ENCODE measurements at regions not wholly inside any gene's neighbourhood (a gene's known extent, or its start where the extent isn't known, plus 50 kb on each side); places are given as distances from the start of the nearest gene placed in this dataset.

DNA sequence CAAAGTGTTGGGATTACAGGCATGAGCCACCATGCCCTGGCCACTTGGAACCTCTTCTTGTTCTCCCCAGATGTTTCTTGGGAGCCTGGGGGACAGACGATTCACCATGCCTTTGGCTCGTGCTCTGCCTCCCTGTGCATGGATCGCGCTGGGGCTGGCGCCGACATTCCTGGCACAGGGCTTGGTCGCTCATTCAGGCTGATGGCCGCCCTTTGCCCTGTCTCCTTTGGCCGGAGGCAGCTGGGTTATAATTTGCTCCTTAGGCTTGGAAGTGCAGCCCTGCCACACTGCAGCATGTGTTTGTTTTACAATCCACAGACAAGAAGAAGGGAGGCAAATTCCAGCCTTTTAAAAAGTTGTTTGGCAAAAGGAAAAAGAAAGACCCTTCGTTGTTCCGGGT lies 115.3 kb downstream of the AASDH start:
- no peaks in the 10 kb centered on the region for H3K27me3 ChIP-seq (ENCODE audit: insufficient read depth, low read length)
- BruUV-seq (replicated peaks): no TSS peak
- H2AFZ ChIP-seq (ENCODE audit: low read depth, low read length, poor library complexity, severe bottlenecking): no peak overlapping the region
- no peaks in the 10 kb centered on the region for H3K4me1 ChIP-seq (ENCODE audit: control insufficient read depth in 1 of 2, insufficient read depth in 2 of 2, low read length in 2 of 2)
- ChIA-PET RAD21 (ENCODE audit: low non-redundant PET in 1 of 2, low total read pairs in 2 of 2, uncharacterized antibody in 2 of 2, unreplicated experiment in 2 of 2) (no interaction called here), POLR2A (no interaction called here), CTCF (no interaction called here)
- DNase-seq (ENCODE audit: low read depth, low spot score) (no peak), ATAC-seq (no peak)
- no peaks in the 10 kb centered on the region for H3K9me3 ChIP-seq (ENCODE audit: control insufficient read depth in 1 of 2, insufficient read depth in 1 of 2, low read depth in 1 of 2, low read length in 2 of 2)
- TF ChIP-seq, protein P1, sequence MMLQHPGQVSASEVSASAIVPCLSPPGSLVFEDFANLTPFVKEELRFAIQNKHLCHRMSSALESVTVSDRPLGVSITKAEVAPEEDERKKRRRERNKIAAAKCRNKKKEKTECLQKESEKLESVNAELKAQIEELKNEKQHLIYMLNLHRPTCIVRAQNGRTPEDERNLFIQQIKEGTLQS (IDR thresholded peaks at IDR 0.05): no peak
- TF ChIP-seq POLR2AphosphoS5 (IDR thresholded peaks at IDR 0.05; ENCODE audit: low read depth, low read length) (no peak), SRF (IDR thresholded peaks at IDR 0.05; ENCODE audit: low read depth) (no peak), EZH2phosphoT487 (IDR thresholded peaks at IDR 0.05; ENCODE audit: borderline replicate concordance) (no peak)
- H3K79me2 ChIP-seq (ENCODE audit: insufficient read depth, low read length): no peaks in the 10 kb centered on the region
- no peak overlapping the region for H3K4me2 ChIP-seq (ENCODE audit: low read length)
- no peaks in the 10 kb centered on the region for H3K36me3 ChIP-seq (ENCODE audit: control insufficient read depth in 1 of 2, insufficient read depth in 2 of 2, low read length in 2 of 2)
- H3K9ac ChIP-seq (ENCODE audit: low read length): no peak overlapping the region
- no peak overlapping the region for H3K4me3 ChIP-seq (replicated peaks in 1 of 2; ENCODE audit: low read depth in 1 of 2, low read length in 2 of 2)
- no peak overlapping the region for H3K27ac ChIP-seq (ENCODE audit: low read depth, low read length)
- no peaks in the 10 kb centered on the region for H4K20me1 ChIP-seq (ENCODE audit: insufficient read depth)
- no peaks in the 10 kb centered on the region for H3K9me2 ChIP-seq (ENCODE audit: insufficient read depth)
- intact Hi-C loops (cut with micrococcal nuclease): no loop called here

DNA sequence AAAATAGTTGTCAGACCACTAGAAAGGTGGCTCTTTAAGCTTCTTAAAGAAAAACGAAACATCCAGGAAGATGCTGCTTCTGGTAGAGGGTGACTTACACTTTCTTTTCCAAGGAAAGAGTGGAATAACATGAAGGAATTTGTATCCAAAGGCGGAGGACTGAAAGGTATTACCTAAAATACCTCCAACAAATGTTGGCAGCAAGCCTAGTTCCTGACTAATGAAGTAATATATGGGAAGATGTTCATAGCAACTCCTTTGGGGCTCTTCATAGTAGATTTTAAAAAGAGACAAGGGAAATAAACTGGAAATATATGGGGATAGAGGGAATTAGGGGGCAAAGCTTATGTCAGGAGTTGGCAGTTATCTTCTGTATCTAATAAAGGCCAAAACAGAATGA lies 116.2 kb downstream of the AASDH start:
- ChIA-PET POLR2A (no interaction called here), RAD21 (ENCODE audit: low non-redundant PET in 1 of 2, low total read pairs in 2 of 2, uncharacterized antibody in 2 of 2, unreplicated experiment in 2 of 2) (no interaction called here), CTCF (no interaction called here)
- H3K36me3 ChIP-seq (ENCODE audit: control insufficient read depth in 1 of 2, insufficient read depth in 2 of 2, low read length in 2 of 2): no peaks in the 10 kb centered on the region
- intact Hi-C loops (cut with micrococcal nuclease): no loop called here
- H3K79me2 ChIP-seq (ENCODE audit: insufficient read depth, low read length): no peaks in the 10 kb centered on the region
- H4K20me1 ChIP-seq (ENCODE audit: insufficient read depth): no peaks in the 10 kb centered on the region
- no peaks in the 10 kb centered on the region for H3K4me1 ChIP-seq (ENCODE audit: control insufficient read depth in 1 of 2, insufficient read depth in 2 of 2, low read length in 2 of 2)
- no peaks in the 10 kb centered on the region for H3K9me3 ChIP-seq (ENCODE audit: control insufficient read depth in 1 of 2, insufficient read depth in 1 of 2, low read depth in 1 of 2, low read length in 2 of 2)
- DNase-seq (ENCODE audit: low read depth, low spot score): no peak
- H3K9me2 ChIP-seq (ENCODE audit: insufficient read depth): no peaks in the 10 kb centered on the region
- no peak overlapping the region for H3K27ac ChIP-seq (ENCODE audit: low read depth, low read length)
- no peaks in the 10 kb centered on the region for H3K27me3 ChIP-seq (ENCODE audit: insufficient read depth, low read length)
- BruUV-seq (replicated peaks): no TSS peak
- H2AFZ ChIP-seq (ENCODE audit: low read depth, low read length, poor library complexity, severe bottlenecking): no peak overlapping the region
- H3K4me3 ChIP-seq (replicated peaks in 1 of 2; ENCODE audit: low read depth in 1 of 2, low read length in 2 of 2): no peak overlapping the region
- no peak overlapping the region for H3K4me2 ChIP-seq (ENCODE audit: low read length)
- H3K9ac ChIP-seq (ENCODE audit: low read length): no peak overlapping the region
- ATAC-seq: no peak
- TF ChIP-seq, protein P1 (IDR thresholded peaks at IDR 0.05): no peak
- no peak for TF ChIP-seq TCF7L2 (IDR thresholded peaks at IDR 0.05; ENCODE audit: borderline replicate concordance, extremely low read depth, insufficient read depth, insufficient read length)
- no peak for TF ChIP-seq ZNF274 (IDR thresholded peaks at IDR 0.05; ENCODE audit: low read depth, low read length)
- TF ChIP-seq, protein P2, sequence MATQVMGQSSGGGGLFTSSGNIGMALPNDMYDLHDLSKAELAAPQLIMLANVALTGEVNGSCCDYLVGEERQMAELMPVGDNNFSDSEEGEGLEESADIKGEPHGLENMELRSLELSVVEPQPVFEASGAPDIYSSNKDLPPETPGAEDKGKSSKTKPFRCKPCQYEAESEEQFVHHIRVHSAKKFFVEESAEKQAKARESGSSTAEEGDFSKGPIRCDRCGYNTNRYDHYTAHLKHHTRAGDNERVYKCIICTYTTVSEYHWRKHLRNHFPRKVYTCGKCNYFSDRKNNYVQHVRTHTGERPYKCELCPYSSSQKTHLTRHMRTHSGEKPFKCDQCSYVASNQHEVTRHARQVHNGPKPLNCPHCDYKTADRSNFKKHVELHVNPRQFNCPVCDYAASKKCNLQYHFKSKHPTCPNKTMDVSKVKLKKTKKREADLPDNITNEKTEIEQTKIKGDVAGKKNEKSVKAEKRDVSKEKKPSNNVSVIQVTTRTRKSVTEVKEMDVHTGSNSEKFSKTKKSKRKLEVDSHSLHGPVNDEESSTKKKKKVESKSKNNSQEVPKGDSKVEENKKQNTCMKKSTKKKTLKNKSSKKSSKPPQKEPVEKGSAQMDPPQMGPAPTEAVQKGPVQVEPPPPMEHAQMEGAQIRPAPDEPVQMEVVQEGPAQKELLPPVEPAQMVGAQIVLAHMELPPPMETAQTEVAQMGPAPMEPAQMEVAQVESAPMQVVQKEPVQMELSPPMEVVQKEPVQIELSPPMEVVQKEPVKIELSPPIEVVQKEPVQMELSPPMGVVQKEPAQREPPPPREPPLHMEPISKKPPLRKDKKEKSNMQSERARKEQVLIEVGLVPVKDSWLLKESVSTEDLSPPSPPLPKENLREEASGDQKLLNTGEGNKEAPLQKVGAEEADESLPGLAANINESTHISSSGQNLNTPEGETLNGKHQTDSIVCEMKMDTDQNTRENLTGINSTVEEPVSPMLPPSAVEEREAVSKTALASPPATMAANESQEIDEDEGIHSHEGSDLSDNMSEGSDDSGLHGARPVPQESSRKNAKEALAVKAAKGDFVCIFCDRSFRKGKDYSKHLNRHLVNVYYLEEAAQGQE (IDR thresholded peaks at IDR 0.05; ENCODE audit: low read depth): no peak
- TF ChIP-seq FOSL1 (IDR thresholded peaks at IDR 0.05; ENCODE audit: low read depth): no peak
- TF ChIP-seq ELF1 (IDR thresholded peaks at IDR 0.05; ENCODE audit: borderline replicate concordance, low read depth): no peak
- TF ChIP-seq ZFX (IDR thresholded peaks at IDR 0.05): no peak
- TF ChIP-seq RAD21 (IDR thresholded peaks at IDR 0.05; ENCODE audit: low read depth): no peak
- TF ChIP-seq CBX3 (IDR thresholded peaks at IDR 0.05; ENCODE audit: low read depth): no peak
- TF ChIP-seq, protein P3, sequence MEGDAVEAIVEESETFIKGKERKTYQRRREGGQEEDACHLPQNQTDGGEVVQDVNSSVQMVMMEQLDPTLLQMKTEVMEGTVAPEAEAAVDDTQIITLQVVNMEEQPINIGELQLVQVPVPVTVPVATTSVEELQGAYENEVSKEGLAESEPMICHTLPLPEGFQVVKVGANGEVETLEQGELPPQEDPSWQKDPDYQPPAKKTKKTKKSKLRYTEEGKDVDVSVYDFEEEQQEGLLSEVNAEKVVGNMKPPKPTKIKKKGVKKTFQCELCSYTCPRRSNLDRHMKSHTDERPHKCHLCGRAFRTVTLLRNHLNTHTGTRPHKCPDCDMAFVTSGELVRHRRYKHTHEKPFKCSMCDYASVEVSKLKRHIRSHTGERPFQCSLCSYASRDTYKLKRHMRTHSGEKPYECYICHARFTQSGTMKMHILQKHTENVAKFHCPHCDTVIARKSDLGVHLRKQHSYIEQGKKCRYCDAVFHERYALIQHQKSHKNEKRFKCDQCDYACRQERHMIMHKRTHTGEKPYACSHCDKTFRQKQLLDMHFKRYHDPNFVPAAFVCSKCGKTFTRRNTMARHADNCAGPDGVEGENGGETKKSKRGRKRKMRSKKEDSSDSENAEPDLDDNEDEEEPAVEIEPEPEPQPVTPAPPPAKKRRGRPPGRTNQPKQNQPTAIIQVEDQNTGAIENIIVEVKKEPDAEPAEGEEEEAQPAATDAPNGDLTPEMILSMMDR (IDR thresholded peaks at IDR 0.05 in 2 of 3, conservative IDR thresholded peaks at IDR 0.05 in 1 of 3; ENCODE audit: borderline replicate concordance in 1 of 3, insufficient read depth in 1 of 3, low read depth in 2 of 3, low read length in 2 of 3): no peak
- TF ChIP-seq POLR2A (IDR thresholded peaks at IDR 0.05; ENCODE audit: borderline replicate concordance, extremely low read depth, insufficient read depth, insufficient read length): no peak
- TF ChIP-seq EGR1 (IDR thresholded peaks at IDR 0.05; ENCODE audit: low read depth): no peak

All from HCT116 (cell line).